Glutamatergic neuron (in vitro differentiated cells): ENCODE measurements at regions not wholly inside any gene's neighbourhood (a gene's known extent, or its start where the extent isn't known, plus 50 kb on each side); places are given as distances from the start of the nearest gene placed in this dataset.

ENCODE experiments used
- DNase-seq: peaks from one replicate; pipeline ENCODE4 v3.0.0; 2022
- H3K27ac Mint-ChIP-seq: one replicate; pipeline ENCODE4 v1.8.0; 2020; ENCODE audit warnings: mild to moderate bottlenecking, mixed read lengths, inconsistent platforms; ENCODE audit not compliant: unreplicated experiment
- H3K27me3 Mint-ChIP-seq: one replicate; pipeline ENCODE4 v1.8.0; 2020; ENCODE audit warnings: mild to moderate bottlenecking, moderate library complexity, mixed read lengths, inconsistent platforms; ENCODE audit not compliant: unreplicated experiment
- H3K36me3 Mint-ChIP-seq: one replicate; pipeline ENCODE4 v1.8.0; 2020; ENCODE audit warnings: mild to moderate bottlenecking, mixed read lengths, inconsistent platforms; ENCODE audit not compliant: unreplicated experiment
- H3K4me1 Mint-ChIP-seq: one replicate; pipeline ENCODE4 v1.8.0; 2020; ENCODE audit warnings: mild to moderate bottlenecking, low read depth, mixed read lengths, inconsistent platforms; ENCODE audit not compliant: unreplicated experiment
- H3K4me3 Mint-ChIP-seq: one replicate; pipeline ENCODE4 v1.8.0; 2020; ENCODE audit warnings: mild to moderate bottlenecking, mixed read lengths, inconsistent platforms; ENCODE audit not compliant: unreplicated experiment
- H3K9me3 Mint-ChIP-seq: one replicate; pipeline ENCODE4 v1.8.0; 2020; ENCODE audit warnings: mild to moderate bottlenecking, moderate library complexity, mixed read lengths, inconsistent platforms; ENCODE audit not compliant: unreplicated experiment
- CTCF ChIP-seq: fragments of 200-600 bp; sonication (generic); IDR thresholded peaks from one replicate; pipeline ENCODE4 v1.5.0; 2021; ENCODE audit not compliant: partially characterized antibody, unreplicated experiment

- no peak overlapping the region for H3K4me3 Mint-ChIP-seq
- H3K9me3 Mint-ChIP-seq: peaks cover 2% of the 10 kb centered on the region
- peaks cover 5% of the 10 kb centered on the region for H3K27me3 Mint-ChIP-seq
- H3K4me1 Mint-ChIP-seq: no peaks in the 10 kb centered on the region
- H3K36me3 Mint-ChIP-seq: peaks cover 21% of the 10 kb centered on the region
- no peak for TF ChIP-seq CTCF
- DNase-seq: no peak
- H3K27ac Mint-ChIP-seq: no peak overlapping the region
These were observed 154.0 kb upstream of the SYT13 start for GRCh38 chr11:45440111-45440510.

- Mint-ChIP-seq H3K4me3 (no peak overlapping the region), H3K27me3 (peaks cover 8% of the 10 kb centered on the region)
- no peak for TF ChIP-seq CTCF
These were observed 150.8 kb upstream of the SYT13 start for GRCh38 chr11:45436966-45437365.

GRCh38 chr11:45436118-45436517 lies 150.0 kb upstream of the SYT13 start:
- no peak for DNase-seq
- peaks cover 21% of the 10 kb centered on the region for H3K36me3 Mint-ChIP-seq
- TF ChIP-seq CTCF: no peak
- peaks cover 8% of the 10 kb centered on the region for H3K27me3 Mint-ChIP-seq
- H3K9me3 Mint-ChIP-seq: peaks cover 2% of the 10 kb centered on the region
- no peaks in the 10 kb centered on the region for H3K4me1 Mint-ChIP-seq
- no peak overlapping the region for H3K4me3 Mint-ChIP-seq
- H3K27ac Mint-ChIP-seq: no peak overlapping the region

More at GRCh38 chr11:45436966-45437365, 150.8 kb upstream of the SYT13 start:
- peaks cover 21% of the 10 kb centered on the region for H3K36me3 Mint-ChIP-seq
- DNase-seq: no peak
- no peak overlapping the region for H3K27ac Mint-ChIP-seq
- H3K9me3 Mint-ChIP-seq: peaks cover 2% of the 10 kb centered on the region
- no peaks in the 10 kb centered on the region for H3K4me1 Mint-ChIP-seq

- H3K36me3 Mint-ChIP-seq: peaks cover 21% of the 10 kb centered on the region
- H3K9me3 Mint-ChIP-seq: peaks cover 2% of the 10 kb centered on the region
- no peak overlapping the region for H3K4me3 Mint-ChIP-seq
- TF ChIP-seq CTCF: no peak
- DNase-seq: no peak
- no peaks in the 10 kb centered on the region for H3K4me1 Mint-ChIP-seq
- no peak overlapping the region for H3K27ac Mint-ChIP-seq
- peaks cover 8% of the 10 kb centered on the region for H3K27me3 Mint-ChIP-seq
These were observed 149.6 kb upstream of the SYT13 start for GRCh38 chr11:45435706-45436105.

- DNase-seq: no peak
- TF ChIP-seq CTCF: no peak
- peaks cover 5% of the 10 kb centered on the region for H3K36me3 Mint-ChIP-seq
- no peaks in the 10 kb centered on the region for H3K9me3 Mint-ChIP-seq
- H3K27me3 Mint-ChIP-seq: peaks cover 6% of the 10 kb centered on the region
- peaks cover 4% of the 10 kb centered on the region for H3K4me1 Mint-ChIP-seq
- no peak overlapping the region for H3K27ac Mint-ChIP-seq
- no peak overlapping the region for H3K4me3 Mint-ChIP-seq
These were observed 146.8 kb upstream of the SYT13 start for GRCh38 chr11:45432910-45433309.
